GM21576 (cell line): ENCODE measurements at regions not wholly inside any gene's neighbourhood (a gene's known extent, or its start where the extent isn't known, plus 50 kb on each side); places are given as distances from the start of the nearest gene placed in this dataset.

Experiments
- ATAC-seq: cut with Tn5 transposase; IDR thresholded peaks from one replicate; pipeline ENCODE4 v1.9.1; 2021; ENCODE audit warnings: mild to moderate bottlenecking, moderate library complexity; ENCODE audit not compliant: unreplicated experiment

DNA sequence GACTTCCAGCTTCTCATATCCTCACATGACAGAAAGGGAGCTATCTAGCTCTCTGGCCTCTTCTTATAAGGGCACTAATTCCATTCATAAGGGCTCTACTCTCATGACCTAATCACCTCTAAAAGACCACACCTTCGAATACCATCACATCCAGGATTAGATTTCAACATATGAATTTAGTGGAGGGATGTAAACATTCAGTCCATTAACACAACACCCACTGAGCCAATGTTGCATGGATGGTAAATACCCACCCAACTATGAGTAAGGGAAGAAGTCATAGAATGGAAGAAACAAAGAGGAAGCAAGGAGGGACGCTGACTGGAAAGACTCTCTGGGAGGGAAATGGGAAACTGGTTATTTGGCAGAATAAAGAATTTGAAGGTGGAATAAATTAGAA, 112.6 kb upstream of the CCDC112 start:
- ATAC-seq, result no peak

DNA sequence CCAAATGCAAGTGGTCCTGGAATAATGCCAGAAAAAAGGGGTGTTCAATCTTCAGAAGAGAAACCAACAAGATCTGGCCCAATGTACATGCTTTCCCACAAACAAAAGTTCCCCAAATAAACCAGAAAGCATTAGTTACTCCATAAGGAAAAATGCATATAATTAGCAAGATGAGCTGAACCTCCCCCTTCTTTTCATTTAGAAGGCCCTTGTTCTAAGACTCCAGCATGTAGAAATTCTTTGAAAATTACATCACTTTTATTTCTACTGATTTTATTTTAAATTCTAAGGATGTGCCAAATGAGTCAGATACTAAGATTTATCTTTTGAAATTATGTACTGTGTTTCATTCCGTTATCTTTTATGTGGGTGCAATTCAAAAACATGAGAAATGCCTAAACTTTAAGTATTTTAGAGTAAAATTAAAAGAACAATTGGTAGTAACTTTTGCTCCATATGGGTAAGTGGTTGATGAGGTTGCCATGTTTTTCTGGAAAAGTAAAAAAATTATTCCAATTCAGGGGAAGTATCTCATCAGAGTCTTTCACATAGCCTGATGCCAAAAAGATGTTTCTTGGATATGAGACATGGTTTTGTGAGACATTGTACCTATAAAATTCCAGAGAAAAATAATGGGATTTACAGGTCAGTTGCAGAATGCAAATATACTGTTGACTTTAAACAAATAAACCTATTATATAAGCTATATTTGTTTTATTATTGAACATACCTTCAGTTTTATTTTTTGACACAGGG, 106.5 kb upstream of the CCDC112 start:
- ATAC-seq, result no peak

DNA sequence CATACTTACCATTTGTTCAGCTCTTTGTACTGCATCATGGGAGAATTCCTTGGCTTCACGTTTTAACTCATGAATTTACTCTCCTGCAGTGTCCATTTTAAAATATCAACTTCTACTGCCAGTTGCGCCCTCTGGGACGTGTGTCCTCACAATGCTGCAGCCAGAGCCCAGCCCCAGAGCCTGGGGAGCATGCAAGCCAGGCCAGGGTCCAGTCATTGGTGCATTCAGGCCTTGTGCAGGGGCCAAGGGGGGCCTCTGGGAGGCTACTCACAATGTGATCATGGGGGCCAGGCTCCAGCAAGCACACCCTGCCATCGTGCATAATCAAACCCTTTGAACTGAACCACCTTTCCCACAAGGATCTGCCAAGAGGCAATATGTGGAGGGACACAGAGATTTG, 105.6 kb upstream of the CCDC112 start:
- no peak for ATAC-seq

DNA sequence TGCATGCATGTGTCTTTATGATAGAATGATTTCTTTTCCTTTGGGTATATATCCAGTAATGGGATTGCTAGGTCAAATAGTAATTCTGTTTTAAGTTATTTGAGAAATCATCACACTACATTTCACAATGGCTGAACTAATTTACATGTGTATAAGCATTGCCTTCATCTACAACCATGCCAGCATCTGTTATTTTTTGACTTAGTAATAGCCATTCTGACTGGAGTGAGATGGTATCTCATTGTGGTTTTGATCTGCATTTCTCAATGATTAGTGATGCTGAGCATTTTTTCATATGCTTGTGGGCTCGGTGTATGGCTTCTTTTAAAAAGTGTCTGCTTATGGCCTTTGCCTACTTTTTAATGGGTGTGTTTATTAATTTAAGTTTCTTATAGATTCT, 102.3 kb upstream of the CCDC112 start:
- ATAC-seq, result no peak

DNA sequence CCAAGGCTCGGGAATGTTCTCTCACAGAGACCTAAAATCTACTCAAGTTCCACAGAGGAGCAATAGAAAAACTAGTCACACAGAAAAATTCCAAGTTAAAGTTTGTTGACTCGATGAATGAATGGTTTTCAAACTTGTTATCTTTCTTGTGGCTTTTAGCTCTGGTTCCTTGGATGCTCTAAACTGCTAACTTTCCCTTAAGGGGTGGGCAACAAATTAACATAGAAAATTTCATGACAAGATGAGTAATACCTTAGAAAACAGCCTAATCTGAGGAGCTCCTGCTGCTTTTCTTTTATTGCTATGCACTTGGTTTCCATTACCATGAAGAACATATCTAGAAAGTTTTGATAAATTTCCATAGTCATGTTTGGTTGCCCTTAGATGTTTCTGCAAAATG, 100.2 kb upstream of the CCDC112 start:
- no peak for ATAC-seq

DNA sequence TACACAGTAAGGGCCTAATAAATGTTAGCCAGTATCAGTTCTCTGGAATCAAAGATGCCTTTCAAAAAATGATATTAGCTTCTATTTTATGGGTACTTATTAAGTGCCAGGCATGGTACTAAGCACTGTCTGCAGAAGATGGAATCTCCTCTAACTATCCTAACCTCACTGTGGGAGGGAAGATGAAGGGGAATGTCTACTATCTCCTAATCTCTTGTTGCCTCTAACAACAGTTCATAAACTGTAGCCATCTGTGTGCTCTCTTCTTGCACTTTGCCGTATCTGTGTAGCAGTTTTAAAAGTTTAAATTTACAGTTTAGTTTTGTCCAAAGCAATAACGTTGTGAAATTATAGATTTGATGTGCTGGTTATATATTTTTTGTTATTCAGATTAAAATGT, 99.6 kb upstream of the CCDC112 start:
- ATAC-seq, result no peak

DNA sequence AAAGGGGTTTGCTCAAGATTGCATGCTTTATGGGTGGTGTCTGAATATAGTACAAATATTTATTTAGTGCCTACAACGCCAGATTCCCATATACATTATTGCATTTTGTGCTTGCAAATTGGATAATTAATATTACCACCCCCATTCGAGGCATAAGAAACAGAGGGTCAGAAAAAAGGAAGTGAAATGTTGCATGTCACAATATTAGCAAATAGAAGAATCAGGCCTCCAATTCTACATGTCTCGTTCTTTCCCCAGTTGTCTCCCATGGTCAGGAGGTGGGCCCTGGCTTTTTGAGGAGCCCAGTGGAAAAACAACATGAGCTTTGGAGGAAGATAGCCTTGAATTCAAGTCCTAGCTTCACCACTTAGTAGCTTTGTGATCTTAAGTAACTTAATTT, 98.1 kb upstream of the CCDC112 start:
- no peak for ATAC-seq

DNA sequence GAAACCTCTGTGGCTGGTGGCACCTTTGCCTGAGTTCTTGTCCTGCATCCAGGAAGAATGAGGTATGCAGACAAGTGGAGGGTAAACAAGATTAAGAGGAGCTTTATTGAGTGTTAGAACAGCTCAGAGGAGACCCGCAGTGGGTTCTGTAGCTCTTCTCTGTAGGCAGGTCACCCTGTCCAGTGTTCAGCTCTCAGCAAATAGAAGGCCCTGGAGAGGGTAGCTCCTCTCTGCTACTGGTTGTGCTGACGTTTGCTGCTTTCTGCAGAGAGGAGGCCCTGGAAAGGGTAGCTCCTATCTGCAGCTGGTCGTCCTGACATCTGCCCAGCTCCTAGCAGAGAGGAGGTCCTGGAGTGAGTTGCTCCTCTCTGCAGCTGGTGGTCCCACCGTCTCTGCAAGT, 96.8 kb upstream of the CCDC112 start:
- ATAC-seq, result no peak

DNA sequence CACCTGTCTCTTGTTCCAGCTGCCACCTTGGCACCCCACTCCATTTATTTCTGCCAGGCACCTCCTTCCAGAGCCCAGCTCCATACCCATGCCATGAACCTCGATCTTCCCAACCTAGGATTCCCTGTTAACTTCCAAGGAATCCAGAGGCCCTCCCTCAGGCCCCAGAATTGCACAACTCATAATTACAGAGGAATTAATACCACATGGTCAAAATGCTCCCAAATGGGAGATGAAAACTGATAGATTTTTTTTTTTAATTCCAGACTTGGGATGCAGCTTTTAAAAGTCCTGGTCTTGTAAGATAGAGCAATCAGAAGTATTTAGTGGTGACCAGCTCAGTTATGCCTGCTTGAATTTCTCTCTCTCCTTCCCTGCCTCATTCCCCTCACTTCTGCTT, 96.2 kb upstream of the CCDC112 start:
- no peak for ATAC-seq

DNA sequence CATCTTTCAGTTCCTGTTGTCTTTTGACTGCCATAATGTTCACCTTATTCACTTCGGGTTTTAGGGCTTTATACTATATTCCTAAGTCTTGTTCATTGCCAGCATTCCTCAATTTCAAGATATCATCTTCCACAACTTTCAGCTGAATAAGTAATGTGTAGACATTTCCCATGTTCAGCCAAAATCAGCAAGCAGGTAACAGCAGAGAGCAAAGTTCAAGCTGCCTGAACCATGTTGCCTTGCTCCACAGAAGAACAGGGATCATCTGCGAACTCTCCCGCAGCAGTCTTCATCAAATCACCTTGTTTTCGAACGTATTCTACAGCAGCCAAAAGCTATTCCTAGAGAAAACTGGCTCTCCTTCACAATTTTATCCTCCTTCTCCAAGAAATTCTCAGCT, 95.3 kb upstream of the CCDC112 start:
- no peak for ATAC-seq

DNA sequence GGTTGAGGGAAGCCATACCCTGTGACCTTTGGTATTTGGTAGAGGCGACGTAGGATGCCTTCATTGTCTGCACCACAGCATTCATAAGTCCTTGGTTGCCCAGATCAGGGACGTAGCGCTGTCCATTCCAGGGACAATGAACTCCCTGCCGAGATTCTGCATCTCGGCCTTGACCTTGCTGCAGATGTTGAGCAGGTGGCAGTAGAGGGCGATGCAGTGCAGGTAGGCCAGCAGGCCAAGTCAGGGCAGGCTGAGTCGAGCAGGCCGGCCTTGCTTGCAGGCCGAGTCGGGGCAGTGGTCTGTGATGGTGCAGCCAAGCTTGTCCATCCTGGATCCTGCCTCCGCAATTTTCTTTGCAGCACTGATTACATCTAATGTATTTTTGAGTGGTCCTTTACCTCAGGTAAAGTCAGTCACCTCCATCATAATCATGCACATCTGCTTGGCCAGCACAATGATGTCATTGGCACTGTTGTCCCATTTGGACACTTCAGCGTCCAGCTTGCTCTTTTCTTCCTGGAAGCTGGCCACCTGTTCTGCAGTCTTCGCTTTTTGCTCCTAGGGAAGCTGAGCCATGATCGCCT, 93.4 kb upstream of the CCDC112 start:
- ATAC-seq, result no peak

DNA sequence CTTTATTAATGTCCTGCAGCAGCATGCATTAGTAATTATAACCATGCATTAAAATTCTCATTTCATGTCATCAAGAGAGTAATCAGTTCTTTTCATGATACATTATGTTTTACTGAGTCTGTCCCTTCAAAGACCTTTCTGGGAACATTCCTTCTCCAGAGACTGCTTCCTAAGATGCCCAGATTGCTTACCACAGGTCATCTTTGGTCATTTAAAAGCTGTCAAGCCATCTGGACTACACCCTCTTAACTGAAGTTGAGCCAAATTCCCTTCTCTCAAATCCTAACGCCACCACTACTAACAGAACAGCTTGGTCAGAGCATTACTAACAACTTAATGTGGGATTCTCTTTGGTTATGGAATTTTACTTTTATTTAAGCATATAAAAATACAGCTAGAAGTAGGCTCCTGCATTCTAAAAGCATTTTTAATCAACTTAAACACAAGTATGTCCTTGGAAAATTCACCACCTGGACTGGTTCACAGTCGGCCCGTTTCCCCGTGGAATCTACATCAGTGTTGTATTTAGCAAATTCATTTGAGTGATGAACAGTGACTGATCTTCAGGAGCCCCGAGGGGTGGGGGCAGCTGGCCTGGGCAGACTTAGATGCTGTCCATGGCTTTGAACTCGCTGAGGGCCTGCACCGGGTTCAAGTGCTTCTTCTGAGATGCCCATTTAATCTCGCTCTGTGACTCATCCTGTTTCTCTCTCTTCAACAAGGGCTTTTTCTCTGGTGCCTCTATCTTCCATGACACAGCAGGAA, 92.8 kb upstream of the CCDC112 start:
- ATAC-seq, result no peak

DNA sequence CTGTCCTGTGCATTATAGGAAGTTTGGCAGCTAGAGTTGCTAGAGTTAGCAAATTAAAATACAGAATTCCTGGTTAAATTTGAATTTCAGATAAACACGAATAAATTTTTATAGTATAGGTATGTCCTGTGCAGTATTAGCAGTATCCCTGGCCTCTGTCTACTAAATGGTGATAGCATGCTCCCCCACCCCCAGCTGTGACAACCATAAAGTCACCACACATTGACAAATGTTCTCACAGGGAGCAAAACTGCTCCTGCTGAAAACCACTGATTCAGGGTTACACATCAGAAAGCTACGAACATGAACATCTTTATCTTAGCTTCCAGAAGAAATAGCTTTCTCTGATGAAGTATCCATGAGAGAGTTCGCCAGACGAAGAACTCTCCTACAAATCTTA, 91.8 kb upstream of the CCDC112 start:
- ATAC-seq, result no peak

DNA sequence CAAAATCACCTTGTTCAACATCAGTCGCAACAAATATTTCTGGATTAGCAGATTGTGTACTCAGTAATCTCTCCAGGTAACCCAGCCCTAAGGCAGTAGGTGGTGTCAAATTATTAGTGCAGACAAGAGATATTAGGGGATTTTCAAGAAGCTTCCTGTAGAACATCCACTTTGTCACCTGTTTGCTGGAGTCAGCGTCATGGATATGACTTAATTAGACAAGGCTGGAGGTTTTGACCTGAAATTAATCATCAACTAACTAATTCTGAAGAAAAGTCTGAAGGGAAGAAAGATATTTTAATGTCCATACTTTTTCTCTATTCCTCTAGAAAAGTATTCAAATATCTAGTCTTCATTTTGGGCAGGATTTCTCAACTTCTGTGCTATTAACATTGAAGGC, 91.4 kb upstream of the CCDC112 start:
- no peak for ATAC-seq

DNA sequence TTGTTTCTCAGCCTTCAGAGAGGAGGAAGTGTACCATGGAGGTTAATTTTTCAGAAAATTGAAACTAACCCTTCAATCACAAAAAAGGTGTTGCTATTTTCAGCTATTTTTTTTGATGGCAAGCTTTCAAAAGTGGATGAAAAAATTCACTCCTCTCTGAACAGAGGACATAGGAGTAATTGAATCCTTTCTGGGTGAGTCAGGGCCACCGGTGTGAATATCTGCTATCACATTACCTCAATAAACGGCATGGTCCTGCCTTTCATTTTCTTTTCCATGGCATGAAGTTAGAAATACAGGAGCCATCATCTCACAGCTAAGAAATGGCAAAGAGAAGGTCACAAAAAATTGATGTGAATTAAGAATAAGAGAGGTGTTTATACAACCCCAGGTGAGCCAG, 90.2 kb upstream of the CCDC112 start:
- ATAC-seq, result no peak

DNA sequence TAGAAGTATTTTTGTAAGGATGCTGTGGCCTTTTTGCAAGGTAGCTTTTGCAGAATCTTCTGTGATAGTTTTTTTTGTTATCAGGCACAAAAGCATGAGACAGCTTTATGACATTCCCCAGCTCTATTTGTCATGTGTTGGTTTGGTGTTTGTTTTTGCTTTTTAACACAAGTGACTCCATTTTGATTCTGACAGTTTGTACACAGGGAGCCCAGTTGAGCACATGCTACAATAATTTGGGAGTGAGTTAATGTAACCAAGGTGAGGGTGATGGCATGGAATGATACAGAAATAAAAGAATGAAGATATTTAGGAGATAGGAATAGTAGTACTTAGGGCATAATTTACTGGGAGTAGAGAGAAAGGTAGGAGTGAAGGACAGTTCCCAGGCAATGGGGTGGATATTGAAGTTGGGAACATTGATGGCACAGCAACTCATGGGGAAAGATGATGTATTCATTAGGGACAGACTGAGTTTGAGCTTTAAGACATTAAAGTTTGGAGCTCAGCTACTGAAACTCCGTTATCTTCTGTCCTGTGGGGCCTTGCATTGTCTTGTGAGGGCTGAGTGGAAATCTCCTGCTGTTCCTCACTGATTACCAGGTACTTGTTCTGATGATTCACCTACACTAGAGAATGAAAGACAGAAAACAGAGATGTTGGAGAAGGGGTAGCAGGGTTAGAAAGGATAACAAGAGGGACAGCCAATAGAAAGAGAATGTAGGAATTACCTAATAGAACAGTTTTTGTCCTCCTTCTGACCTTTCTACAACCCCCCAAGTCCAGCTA, 88.3 kb upstream of the CCDC112 start:
- no peak for ATAC-seq

DNA sequence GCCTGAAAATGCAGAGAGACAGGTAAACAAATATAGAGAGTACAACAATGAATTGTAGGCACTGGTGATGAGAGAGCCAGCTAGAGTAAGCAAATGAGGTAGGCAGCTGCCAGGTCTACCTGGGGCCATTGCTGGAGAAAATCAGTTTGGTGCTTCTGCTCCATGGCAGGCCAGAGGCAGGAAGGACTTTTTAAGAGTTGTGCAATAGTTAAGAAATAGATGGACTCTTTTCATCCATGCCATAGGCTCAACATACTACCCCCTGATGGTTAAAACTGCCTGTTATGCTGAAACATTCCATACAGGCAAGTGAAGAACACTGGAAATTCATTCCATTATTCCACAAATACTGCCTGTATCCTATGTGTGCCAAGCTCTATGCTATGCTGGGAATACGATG, 86.5 kb upstream of the CCDC112 start:
- no peak for ATAC-seq

DNA sequence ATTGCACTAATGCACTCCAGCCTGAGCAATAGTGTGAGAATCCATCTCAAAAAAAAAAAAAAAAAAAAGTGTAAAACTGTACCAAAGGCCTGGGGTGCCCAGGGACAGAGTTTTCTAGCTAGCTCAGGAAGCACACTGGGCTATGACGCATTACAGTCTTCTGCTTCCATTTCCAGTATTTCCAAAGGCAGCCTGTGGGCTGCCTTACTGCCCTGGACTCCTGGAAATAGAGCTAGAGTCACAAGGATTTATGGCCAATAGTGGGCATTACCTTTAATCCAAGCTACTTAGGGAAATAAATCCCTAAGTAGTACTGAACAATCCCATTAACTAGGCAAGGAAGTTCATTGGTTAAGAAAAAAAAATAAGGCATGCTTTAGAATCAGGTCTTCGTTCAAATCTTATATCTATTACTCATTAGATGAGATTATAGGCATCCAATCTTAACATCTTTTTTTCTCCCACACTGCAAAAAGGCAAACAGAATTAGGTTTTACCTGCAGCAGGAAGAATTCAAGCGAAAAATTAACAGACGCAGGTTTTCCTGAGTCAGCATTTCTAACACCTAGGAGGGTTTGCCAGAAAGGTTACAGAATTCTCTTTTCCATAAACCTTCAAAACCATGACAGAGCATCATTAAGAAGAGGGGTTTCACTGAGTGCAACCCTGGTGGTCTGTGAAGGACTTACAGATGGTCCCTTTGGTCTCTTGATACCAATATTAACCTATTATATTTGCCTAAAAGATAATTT, 85.6 kb upstream of the CCDC112 start:
- no peak for ATAC-seq

DNA sequence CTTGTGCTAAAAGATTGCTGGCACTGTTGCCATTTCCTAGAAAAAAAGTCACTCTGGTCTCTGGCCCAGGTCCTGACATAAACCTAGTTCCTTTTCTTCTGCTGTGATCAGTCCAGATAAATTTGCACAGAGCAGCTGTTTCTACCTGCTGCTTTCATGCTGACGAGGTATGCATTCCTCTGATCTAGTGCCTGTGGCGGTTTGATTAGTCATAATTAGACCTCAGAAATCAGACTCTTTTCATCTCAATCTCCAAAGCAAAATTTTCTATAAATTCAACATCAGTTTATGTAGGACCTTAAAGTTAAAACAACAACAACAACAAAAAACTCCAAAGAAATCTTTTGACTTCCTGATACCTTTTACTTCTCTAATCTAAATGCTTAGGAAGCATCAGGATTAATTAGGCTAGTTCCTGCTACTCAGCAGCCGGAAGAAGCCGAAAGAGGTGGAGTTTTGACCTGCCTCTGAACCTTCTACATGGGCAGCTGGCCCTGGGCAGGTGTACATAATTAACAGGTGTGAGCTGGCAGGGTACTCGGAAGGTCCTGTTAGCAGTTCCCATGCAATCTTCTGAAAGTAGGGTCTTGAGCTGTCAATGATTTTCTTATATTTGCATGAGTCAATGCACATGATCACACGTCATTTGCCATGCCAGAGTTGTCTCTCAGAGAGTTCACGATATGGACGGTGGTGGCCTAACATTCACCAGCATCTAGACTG, 83.3 kb upstream of the CCDC112 start:
- ATAC-seq, result peak; percentile 51

DNA sequence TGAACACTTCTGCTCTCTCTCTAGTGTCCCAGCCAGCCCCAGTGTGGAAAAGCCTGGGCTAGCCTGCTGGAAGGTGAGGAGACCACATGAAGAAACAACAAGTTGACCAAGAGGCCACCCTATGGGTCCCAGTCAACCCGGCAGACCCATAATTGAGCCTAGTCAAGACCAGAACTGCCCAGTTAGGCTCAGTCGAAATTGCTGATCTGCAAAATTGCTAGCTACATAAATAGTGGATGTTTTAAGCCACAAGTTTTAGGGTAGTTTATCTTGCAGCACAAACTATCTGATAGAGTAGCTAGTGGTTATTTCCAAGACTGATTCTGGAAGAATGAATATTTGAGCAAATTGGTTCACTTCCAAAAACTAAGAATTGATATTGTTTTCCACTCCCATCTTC, 82.3 kb upstream of the CCDC112 start:
- no peak for ATAC-seq
